HG03196 (cell line): ENCODE measurements at regions not wholly inside any gene's neighbourhood (a gene's known extent, or its start where the extent isn't known, plus 50 kb on each side); places are given as distances from the start of the nearest gene placed in this dataset.

ENCODE experiments used
- ATAC-seq: cut with Tn5 transposase; IDR thresholded peaks from one replicate; pipeline ENCODE4 v1.9.1; 2021; ENCODE audit not compliant: unreplicated experiment

DNA sequence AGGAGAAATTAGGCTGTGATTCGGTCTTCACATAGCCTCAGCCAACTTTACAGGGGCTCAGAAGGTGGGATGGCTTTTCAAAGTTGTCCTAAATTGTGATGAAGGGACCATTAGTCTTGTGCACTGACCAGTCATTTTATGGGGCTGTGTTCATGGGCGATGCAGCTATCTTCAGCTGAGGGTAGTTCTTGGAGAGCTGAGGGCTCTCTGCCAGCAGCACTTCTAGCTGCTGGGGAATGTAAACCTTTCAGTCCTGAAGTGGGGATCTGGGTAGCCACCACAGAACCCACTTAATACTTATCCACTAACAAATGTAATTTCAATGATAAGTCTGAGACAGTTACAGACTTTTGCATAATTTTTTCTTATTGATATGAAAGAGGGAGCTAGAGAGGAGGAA, 270.6 kb downstream of the AEBP2 start:
- no peak for ATAC-seq

DNA sequence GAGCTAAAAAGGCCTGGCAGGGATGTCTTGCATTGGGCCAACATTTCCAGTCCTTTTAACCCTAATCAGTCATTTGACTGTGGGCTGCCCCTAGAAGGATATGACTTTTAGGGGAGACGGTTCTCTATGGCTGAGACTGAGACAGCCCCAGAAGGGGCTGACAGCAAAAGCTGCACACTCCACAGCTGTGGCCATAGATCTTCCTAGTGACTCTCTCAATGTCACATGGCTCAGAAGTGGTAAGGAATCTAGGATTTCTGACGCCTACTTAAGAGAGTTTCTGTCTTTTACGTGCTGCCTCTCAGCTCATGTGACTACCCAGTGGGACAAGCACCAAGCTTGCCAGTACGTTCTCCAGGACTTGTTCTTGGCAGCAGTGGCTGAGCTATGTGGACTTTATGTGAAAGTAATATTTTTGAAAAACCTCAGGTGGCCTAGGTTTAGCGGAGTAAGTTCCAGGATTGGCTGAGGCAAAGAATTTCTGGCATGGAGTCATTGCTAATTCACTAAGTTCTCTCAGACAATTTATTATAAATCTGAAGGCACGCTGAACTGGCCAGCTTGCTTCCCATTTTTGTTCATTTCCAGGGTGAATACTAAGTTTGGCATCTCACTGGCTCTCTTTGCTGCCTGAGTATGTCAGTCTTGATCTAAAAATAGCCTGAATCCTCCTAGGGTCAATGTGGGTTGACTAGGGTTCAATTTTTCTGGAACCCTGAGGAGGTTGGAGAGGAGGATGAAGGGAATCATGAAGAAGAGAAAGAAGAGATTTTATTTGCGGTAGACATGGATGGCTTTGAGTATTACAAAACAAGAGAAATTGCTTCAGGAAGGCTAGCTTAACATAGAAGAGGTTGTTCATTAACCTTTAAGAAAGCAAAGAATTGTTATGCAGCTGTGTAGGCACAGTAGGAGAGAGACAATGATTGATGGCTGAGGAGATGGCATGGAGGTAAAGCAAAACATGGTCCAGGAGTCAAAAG, 271.8 kb downstream of the AEBP2 start:
- ATAC-seq, result no peak

DNA sequence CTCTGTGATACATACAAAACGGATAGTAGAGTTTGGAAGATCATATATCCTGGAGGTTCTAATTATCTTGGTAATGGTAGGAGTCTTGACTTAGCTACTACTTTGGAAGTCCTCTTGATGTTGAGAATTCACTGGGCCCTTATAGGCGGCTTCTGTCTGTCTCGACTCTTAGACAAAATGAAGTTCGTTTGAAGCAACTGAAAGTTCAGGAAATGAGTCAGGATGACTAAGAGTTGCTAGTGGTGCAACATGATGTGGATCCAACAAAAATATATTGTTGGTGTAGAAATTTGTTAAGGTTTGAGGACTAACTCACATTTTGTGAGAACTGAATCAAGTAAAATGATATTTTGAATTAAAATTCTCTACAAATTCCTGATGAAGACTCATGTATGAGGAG, 272.7 kb downstream of the AEBP2 start:
- ATAC-seq, result no peak

GRCh38 chr12:19718401-19718800, 279.1 kb downstream of the AEBP2 start:
- no peak for ATAC-seq

DNA sequence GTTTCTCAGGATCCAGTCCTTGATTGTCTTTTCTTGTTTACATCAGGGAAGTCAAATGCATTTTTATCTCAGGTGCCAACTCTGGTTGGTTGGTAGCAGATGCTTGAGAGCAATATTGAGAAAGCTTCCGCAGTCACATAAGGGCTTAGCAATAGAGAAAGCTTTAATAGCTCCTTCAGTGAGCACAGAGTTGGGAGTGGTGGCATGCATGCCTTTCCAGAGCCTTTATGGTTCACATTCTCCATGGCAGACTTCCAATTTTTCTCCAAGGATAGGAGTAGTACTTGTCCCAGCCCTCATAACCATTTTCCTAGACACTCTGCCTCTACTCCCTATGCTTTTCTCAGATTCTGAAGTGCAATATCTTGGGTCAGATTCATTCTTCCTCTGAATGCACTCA, 280.4 kb downstream of the AEBP2 start:
- no peak for ATAC-seq

DNA sequence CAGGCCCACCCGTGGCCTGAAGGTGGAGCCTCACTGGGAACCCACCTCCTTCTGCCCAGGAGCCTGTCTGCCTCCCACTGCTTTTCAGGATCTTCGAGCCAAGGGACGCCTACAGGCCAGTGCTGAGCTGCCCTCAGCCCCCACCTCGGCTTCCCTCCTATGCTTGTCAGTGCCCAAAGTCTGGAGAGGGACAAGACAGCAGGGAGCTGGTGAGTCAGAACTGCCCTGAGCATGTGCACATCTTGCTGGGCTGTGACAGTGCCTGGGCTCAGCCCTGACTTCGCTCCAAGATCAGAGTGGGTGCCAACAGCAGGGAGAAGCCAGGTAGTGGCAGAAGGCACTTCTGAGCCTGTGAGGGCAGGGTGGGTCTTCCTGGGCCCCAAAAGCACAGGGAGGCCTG, 286.8 kb downstream of the AEBP2 start:
- ATAC-seq, result no peak

DNA sequence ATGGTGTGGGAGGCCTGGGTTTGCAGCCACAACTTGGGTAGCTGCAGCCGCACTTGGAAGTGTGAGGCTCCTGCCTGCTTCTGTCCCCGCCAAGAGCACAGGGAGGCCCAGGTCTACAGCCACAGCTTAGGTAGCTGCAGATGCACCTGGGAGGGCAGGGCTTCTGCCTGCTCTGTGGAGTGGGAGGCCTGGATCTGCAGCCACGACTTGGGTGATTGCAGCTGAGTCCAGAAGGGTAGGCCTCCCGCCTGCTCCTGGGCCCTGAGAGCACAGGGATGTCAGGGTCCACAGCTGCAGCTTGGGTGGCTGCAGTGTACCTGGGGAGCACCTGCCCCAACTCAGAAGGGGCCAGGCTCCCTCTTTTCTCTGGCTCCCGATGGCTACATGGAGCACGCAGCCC, 287.3 kb downstream of the AEBP2 start:
- ATAC-seq, result no peak

DNA sequence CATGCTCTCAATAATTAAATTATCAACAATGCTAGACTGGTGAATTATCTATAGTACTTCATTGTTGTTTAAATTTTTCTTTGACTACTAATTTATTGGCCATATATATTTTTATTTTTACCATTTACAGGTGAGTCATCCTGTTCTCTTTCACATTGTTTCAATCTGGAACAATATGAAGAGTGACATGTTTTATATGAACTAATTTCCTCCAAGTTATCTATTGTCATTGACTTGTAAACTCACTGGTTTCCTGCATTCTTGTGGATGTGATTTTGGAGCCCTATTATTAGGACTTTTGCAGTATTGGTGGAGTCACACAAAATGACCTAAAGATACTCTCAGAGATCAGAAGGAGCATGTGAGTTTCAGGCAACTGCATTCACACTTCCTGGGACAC, 297.7 kb downstream of the AEBP2 start:
- no peak for ATAC-seq

GRCh38 chr12:19739195-19739776, 300.0 kb downstream of the AEBP2 start:
- no peak for ATAC-seq

DNA sequence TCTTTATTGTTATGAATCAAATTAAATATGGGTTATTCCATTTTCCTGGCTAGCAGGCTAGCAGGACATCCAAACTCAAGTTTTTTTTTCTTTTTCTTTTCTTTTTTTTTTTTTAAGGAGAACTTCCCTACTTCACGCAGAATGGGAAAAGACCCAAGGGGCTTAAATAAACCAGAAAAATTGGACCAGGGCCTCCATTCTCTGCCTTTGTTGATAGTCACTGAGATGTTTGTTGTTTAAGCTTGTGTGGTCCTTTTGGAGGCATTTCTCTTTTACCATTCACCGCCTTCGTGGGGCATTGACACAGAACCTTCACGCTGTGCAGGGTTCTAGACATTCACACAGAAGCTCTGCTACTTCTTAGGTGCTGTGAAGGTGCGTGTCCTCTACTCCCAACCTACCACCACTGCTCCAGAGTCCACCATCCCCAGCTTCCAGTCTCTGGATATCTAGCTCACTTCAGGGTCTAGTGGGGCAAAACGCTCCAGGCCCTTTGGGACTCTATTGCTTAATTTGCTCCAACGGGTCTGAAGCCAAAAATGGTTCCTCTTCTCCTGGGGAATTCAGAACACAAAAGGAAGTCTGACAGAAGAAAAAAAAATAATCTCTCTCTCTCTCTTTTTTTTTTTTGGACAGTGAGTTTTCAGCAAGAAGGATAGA, 301.3 kb downstream of the AEBP2 start:
- no peak for ATAC-seq

DNA sequence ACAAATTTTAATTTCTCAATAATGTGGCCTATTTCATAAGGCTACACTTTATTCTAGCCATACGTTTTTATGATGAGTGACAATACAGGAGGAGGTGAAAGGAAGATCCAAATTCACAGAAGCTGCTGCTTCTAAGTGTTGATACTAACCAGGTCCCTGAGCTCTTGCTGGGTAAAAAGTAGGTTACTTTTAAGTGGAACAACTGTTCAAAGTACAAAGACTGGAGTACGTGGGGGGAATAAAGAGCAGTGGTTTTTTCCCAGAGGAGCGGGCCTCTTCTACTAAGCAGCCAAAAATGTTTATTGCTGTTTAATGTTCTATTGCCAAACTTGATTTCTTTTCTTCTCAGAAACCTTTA, 301.8 kb downstream of the AEBP2 start:
- no peak for ATAC-seq

- no peak for ATAC-seq
Observed at GRCh38 chr12:19744705-19745218, 305.5 kb downstream of the AEBP2 start.

DNA sequence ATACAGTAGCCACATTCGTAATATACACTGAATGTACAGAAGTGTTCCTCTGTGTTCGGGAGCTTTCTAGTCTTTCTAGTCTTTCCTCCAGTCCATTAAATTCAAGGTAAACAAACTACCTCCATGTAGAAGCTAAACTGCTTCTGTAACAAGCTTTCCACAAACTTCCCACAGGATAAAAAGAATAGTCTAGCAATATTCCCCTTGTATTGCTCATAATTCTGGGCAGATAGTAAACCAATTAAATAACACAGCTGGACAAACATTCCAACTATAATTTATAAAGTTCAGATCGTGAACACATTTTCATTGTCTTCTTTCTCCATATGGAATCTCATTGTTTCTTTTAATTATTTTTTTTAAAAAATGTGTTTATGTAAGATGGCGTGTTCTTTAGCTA, 307.2 kb downstream of the AEBP2 start:
- ATAC-seq, result no peak

DNA sequence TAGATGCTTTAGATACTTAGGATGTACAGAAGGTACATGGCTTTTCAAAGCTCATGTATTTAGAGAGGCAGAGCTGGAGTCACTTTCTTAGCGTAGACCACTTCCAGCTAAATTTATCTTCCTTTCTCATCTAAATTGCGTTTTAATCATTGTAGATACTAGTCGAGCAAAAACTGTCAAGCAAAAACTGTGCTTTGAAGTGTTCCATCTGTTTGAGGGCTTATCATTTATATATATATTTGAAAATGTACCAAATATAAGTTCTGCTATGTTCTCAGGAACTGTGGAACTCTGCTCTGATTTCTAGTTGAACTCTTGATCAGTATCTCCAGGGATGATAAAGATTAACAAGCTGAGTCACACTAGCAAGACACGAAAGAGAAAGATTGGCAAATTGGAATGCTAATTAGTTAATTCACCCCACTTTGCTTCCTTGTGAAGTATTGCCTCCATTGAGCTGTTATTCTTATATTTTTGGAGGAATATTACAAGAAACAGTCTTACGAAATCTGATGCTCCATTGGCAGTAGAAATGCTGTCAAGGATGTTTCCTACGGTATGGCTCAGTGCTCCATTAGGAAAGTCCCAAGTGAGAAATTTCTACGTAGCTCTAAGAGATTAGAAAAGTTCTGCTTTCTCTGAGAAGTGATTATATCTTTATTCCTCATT, 310.7 kb downstream of the AEBP2 start:
- ATAC-seq, result no peak

- no peak for ATAC-seq
Observed at GRCh38 chr12:19751078-19751477, 311.8 kb downstream of the AEBP2 start.

GRCh38 chr12:19752712-19753111, 313.4 kb downstream of the AEBP2 start:
- ATAC-seq, result no peak

DNA sequence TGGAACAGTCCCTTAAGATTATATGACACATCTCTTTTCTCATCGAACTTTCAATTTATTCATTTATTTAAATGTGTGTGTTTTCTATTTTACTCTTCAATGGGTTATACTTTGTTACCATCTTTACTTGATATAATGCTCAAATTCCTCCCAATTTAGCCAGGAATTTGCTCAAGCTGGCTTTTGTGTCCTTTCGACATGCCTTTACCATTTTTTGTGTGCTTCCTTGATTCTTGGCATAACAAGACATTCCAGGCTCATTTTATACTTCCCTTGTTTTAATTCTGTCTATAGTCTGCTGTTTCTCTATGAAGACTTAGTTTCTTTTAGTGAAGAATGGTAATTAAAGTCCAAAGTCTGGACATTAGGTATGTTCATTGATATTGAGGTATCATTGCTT, 315.8 kb downstream of the AEBP2 start:
- ATAC-seq, result no peak

- ATAC-seq, result no peak
Observed at GRCh38 chr12:19757317-19757877, 318.1 kb downstream of the AEBP2 start.

DNA sequence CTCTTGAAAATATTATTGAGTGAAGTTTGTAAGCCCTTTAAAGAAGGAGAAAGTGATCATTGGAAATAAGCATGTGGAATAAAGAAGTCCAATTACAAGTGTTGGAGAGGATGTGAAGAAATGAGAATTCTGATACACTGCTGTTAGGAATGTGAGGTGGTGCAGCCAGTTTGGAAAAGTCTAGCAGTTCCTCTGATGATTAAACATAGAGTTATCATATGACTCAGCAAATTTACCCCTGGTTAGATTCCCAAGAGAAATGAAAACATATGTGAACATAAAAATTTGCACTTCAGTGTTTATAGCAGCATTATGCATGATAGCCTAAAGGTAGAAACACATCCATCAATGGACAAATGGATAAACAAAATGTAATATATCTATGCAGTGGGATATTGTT, 319.9 kb downstream of the AEBP2 start:
- no peak for ATAC-seq

- ATAC-seq, result no peak
Observed at GRCh38 chr12:19760611-19761010, 321.3 kb downstream of the AEBP2 start.

DNA sequence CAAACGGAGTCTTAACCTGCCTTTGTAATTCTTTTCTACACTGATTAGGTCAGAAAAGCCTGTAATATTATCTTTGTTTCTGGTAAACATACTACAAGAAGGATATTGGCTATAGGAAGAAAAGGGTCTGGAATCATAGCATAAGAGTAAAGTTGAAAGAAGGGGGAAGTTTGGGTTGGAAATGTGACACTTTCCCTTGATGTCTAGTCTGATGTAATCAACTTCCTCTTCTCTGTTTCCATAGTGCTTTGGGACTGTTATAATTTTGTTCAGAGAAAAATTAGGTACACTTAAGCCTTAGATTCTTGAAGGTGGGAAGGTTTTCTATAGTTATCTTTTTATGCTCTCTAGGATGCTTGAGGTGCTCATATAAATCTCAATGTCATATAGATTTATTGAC, 322.2 kb downstream of the AEBP2 start:
- ATAC-seq, result no peak
